ENCODE measurements at regions not wholly inside any gene's neighbourhood (a gene's known extent, or its start where the extent isn't known, plus 50 kb on each side); places are given as distances from the start of the nearest gene placed in this dataset.
"Not testable (repeated sequence)": the region's sequence is repeated elsewhere in the genome, so short reads cannot be mapped to it uniquely, and the experiment has no call there.

GRCh38 chr11:112694813-112695212 is 266.4 kb upstream of the NCAM1 start:
- WGBS, 4 donors = 67 to 81% (median 76%) methylated on average over 3 of the region's 3 CpGs
- H3K4me1 ChIP-seq = no peaks in the 10 kb centered on the region
- H3K36me3 ChIP-seq = no peaks in the 10 kb centered on the region
- intact Hi-C loops (cut with DNase I) = no loop called here
- TF ChIP-seq CTCF (IDR thresholded peaks at IDR 0.05) (no peak), POLR2A (IDR thresholded peaks at IDR 0.05) (no peak)
- no peaks in the 10 kb centered on the region for H3K27me3 ChIP-seq
- no peak overlapping the region for H3K4me3 ChIP-seq
- H3K27ac ChIP-seq = no peak overlapping the region
- no peak for DNase-seq
- H3K9me3 ChIP-seq = no peaks in the 10 kb centered on the region
- ATAC-seq = no peak

- no peak overlapping the region for H3K4me3 ChIP-seq
- WGBS, 4 donors = 55 to 66% (median 61%) methylated on average over 10 of the region's 10 CpGs
- H3K4me1 ChIP-seq = no peaks in the 10 kb centered on the region
- H3K27ac ChIP-seq = no peak overlapping the region
- TF ChIP-seq POLR2A (IDR thresholded peaks at IDR 0.05) = no peak
- peak in 3 of 12 donors; percentile 12 to 23 (median 18) for TF ChIP-seq CTCF (IDR thresholded peaks at IDR 0.05)
- intact Hi-C loops (cut with DNase I) = no loop called here
- DNase-seq (no peak), ATAC-seq (no peak)
- no peaks in the 10 kb centered on the region for H3K9me3 ChIP-seq
- H3K27me3 ChIP-seq = no peaks in the 10 kb centered on the region
- no peaks in the 10 kb centered on the region for H3K36me3 ChIP-seq
Observed at GRCh38 chr11:112697391-112698178, 263.6 kb upstream of the NCAM1 start.

- 76 to 89% (median 87%) methylated on average over 2 of the region's 2 CpGs for WGBS, 4 donors
- Histone ChIP-seq H3K27ac (no peak overlapping the region), H3K4me1 (no peaks in the 10 kb centered on the region), H3K4me3 (no peak overlapping the region), H3K9me3 (peaks cover 0 to 8% (median 0%) of the 10 kb centered on the region in 12 donors), H3K27me3 (peaks cover 0 to 2% (median 0%) of the 10 kb centered on the region in 9 donors), H3K36me3 (no peaks in the 10 kb centered on the region)
- TF ChIP-seq POLR2A (IDR thresholded peaks at IDR 0.05) (no peak), CTCF (IDR thresholded peaks at IDR 0.05) (no peak)
- ATAC-seq (no peak), DNase-seq (no peak)
- intact Hi-C loops (cut with DNase I) = no loop called here
Observed at GRCh38 chr11:112705148-112705547, 256.1 kb upstream of the NCAM1 start.

GRCh38 chr11:112706863-112707262 is 254.4 kb upstream of the NCAM1 start:
- Histone ChIP-seq H3K27ac (no peak overlapping the region), H3K36me3 (no peaks in the 10 kb centered on the region), H3K27me3 (peaks cover 0 to 3% (median 0%) of the 10 kb centered on the region in 9 donors), H3K4me3 (no peak overlapping the region), H3K9me3 (peaks cover 0 to 8% (median 0%) of the 10 kb centered on the region in 12 donors), H3K4me1 (no peaks in the 10 kb centered on the region)
- ATAC-seq (no peak), DNase-seq (no peak)
- 86 to 100% (median 96%) methylated on average over 1 of the region's 1 CpG for WGBS, 4 donors
- no peak for TF ChIP-seq POLR2A (IDR thresholded peaks at IDR 0.05)
- TF ChIP-seq CTCF (IDR thresholded peaks at IDR 0.05) = no peak
- intact Hi-C loops (cut with DNase I) = no loop called here

GRCh38 chr11:112714340-112714739 is 246.9 kb upstream of the NCAM1 start:
- H3K27me3 ChIP-seq; H3K4me3 ChIP-seq; intact Hi-C loops (cut with DNase I); DNase-seq; H3K27ac ChIP-seq; ATAC-seq; H3K36me3 ChIP-seq; H3K9me3 ChIP-seq; H3K4me1 ChIP-seq: not testable (repeated sequence)
- WGBS, 4 donors = 91 to 94% (median 92%) methylated on average over 4 of the region's 4 CpGs
